Esophagus muscularis mucosa (tissue), 3 donors: ENCODE measurements at regions not wholly inside any gene's neighbourhood (a gene's known extent, or its start where the extent isn't known, plus 50 kb on each side); places are given as distances from the start of the nearest gene placed in this dataset.
A peak's percentile ranks its signal among the peaks of the same experiment; 100 is the strongest.

Experiments
- POLR2A ChIP-seq: fragments of 450-650 bp; IDR thresholded peaks from one replicate; pipeline ENCODE4 v1.6.1; 2017; ENCODE audit warnings: antibody characterized with exemption, moderate library complexity, mild to moderate bottlenecking, low read depth
- POLR2AphosphoS5 ChIP-seq, 2 donors: sonication (generic); formaldehyde crosslinking; IDR thresholded peaks; one replicate each; pipeline ENCODE4 v1.6.1; 2017; ENCODE audit warnings: antibody characterized with exemption in 2 of 2
- TF ChIP-seq, protein P1 (sequence below), 3 experiments: fragments of 200-600 bp in 2 of 3; fragments of 450-650 bp in 1 of 3; sonication (generic) in 2 of 3; IDR thresholded peaks; one replicate each; pipeline ENCODE4 v1.5.1; 2017 to 2019; ENCODE audit warnings: antibody characterized with exemption in 3 of 3, mild to moderate bottlenecking in 2 of 3, moderate library complexity in 1 of 3

DNA sequence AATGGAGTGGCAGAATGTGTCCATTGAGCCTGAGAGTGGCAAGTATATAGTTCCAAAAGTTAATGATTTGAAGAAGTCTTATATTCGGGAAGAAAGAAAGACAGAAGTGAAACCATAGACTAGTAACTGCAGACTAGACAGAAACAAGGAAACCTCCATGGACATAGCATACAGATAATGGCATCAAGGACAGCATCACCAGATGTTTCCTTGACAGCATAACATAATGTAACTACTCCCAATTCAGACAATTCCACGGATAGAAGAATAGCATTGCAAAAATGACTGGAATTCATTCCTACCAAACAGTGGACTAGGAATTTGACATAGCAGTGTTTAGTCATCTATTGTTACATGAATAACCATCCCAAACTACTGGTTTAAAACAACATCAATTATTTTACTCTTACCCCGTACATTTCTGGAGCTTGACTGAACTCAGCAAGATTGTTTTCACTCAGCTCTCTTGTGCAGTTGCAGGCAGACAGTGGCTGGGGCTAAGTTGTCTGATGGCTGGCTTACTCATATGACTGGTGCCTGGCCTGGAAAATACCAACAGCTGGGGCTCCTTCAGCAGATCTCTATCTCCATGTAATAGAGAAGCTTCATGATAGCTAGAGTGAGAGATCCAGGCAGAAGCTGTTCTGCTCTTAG lies 109.7 kb upstream of the GADL1 start:
- peak in 1 of 2 donors; percentile 50 for TF ChIP-seq POLR2AphosphoS5 (IDR thresholded peaks at IDR 0.05)
- TF ChIP-seq, protein P1, sequence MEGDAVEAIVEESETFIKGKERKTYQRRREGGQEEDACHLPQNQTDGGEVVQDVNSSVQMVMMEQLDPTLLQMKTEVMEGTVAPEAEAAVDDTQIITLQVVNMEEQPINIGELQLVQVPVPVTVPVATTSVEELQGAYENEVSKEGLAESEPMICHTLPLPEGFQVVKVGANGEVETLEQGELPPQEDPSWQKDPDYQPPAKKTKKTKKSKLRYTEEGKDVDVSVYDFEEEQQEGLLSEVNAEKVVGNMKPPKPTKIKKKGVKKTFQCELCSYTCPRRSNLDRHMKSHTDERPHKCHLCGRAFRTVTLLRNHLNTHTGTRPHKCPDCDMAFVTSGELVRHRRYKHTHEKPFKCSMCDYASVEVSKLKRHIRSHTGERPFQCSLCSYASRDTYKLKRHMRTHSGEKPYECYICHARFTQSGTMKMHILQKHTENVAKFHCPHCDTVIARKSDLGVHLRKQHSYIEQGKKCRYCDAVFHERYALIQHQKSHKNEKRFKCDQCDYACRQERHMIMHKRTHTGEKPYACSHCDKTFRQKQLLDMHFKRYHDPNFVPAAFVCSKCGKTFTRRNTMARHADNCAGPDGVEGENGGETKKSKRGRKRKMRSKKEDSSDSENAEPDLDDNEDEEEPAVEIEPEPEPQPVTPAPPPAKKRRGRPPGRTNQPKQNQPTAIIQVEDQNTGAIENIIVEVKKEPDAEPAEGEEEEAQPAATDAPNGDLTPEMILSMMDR (IDR thresholded peaks at IDR 0.05) = no peak
- TF ChIP-seq POLR2A = no peak
